HepG2 (cell line): ENCODE measurements at regions not wholly inside any gene's neighbourhood (a gene's known extent, or its start where the extent isn't known, plus 50 kb on each side); places are given as distances from the start of the nearest gene placed in this dataset.

ENCODE experiments used
- POLR2A ChIP-seq, 2 experiments: IDR thresholded peaks; 2 replicates each; pipeline ENCODE4 v1.6.1; 2011; ENCODE audit warnings: low read depth in 2 of 2, low read length in 2 of 2, mild to moderate bottlenecking in 1 of 2, moderate library complexity in 1 of 2; ENCODE audit not compliant: insufficient read depth in 1 of 2
- ZFX ChIP-seq: sonication (generic); formaldehyde crosslinking; IDR thresholded peaks from 2 replicates; pipeline ENCODE4 v1.4.0; 2020; ENCODE audit warnings: mild to moderate bottlenecking, low read depth, missing genetic modification reagents, moderate library complexity
- TF ChIP-seq, protein P1 (sequence below): sonication (generic); formaldehyde crosslinking; IDR thresholded peaks from 2 replicates; pipeline ENCODE4 v1.8.1; 2023; ENCODE audit warnings: mild to moderate bottlenecking, inconsistent platforms, moderate library complexity, missing genetic modification reagents, borderline replicate concordance
- TF ChIP-seq, protein P2 (sequence below): sonication (generic); formaldehyde crosslinking; IDR thresholded peaks from 2 replicates; pipeline ENCODE4 v1.5.0; 2020; ENCODE audit warnings: mild to moderate bottlenecking, missing genetic modification reagents, moderate library complexity

DNA sequence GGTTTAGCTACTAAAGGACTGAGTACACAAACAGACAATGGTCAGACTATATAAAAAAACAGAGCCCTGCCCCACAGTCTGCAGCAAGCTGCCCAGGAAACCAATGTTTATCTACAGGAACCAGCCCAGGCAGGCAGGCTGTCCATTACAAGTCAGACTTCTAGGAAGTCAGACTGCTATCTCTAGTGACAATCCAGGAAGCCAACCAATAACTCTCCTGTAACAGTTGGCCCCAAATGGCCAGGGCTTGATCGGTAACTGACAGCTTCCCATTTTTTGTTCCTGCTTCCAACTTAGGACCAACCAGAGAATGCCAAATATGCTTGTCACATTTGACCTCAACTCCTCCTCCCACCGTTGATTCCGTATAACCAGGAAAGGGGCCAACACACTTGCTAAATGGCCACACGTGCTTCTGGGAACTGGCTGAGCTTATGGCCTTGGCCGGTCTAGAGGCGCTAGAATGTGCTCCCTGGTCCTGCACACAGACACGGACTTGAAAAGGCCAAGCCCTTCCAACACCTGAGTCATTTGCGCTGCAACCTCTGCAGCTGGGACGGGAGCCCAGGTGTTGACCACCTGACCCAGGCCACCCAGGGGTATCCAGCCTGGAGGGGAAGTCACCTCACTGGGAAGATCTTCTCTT is 79.6 kb upstream of the CDK20 start:
- no peak for TF ChIP-seq ZFX
- no peak for TF ChIP-seq POLR2A (IDR thresholded peaks at IDR 0.05; ENCODE audit: insufficient read depth in 1 of 2, low read depth in 2 of 2, low read length in 2 of 2)
- TF ChIP-seq, protein P1, sequence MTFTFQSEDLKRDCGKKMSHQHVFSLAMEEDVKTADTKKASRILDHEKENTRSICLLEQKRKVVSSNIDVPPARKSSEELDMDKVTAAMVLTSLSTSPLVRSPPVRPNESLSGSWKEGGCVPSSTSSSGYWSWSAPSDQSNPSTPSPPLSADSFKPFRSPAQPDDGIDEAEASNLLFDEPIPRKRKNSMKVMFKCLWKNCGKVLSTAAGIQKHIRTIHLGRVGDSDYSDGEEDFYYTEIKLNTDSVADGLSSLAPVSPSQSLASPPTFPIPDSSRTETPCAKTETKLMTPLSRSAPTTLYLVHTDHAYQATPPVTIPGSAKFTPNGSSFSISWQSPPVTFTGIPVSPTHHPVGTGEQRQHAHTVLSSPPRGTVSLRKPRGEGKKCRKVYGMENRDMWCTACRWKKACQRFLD, result no peak
- TF ChIP-seq, protein P2, sequence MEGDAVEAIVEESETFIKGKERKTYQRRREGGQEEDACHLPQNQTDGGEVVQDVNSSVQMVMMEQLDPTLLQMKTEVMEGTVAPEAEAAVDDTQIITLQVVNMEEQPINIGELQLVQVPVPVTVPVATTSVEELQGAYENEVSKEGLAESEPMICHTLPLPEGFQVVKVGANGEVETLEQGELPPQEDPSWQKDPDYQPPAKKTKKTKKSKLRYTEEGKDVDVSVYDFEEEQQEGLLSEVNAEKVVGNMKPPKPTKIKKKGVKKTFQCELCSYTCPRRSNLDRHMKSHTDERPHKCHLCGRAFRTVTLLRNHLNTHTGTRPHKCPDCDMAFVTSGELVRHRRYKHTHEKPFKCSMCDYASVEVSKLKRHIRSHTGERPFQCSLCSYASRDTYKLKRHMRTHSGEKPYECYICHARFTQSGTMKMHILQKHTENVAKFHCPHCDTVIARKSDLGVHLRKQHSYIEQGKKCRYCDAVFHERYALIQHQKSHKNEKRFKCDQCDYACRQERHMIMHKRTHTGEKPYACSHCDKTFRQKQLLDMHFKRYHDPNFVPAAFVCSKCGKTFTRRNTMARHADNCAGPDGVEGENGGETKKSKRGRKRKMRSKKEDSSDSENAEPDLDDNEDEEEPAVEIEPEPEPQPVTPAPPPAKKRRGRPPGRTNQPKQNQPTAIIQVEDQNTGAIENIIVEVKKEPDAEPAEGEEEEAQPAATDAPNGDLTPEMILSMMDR, result no peak
